AG10803 (cell line): ENCODE measurements at regions not wholly inside any gene's neighbourhood (a gene's known extent, or its start where the extent isn't known, plus 50 kb on each side); places are given as distances from the start of the nearest gene placed in this dataset.

Experiments
- DNase-seq: peaks from one replicate; pipeline ENCODE4 v3.0.0; 2010; ENCODE audit warnings: low read depth
- H3K4me3 ChIP-seq: 2 replicates; pipeline ENCODE4 v1.5.1; 2011; ENCODE audit warnings: mild to moderate bottlenecking, low read length, control low read depth
- TF ChIP-seq, protein P1 (sequence below): conservative IDR thresholded peaks from 2 replicates; pipeline ENCODE4 v1.5.1; 2011; ENCODE audit warnings: mild to moderate bottlenecking, low read length, control low read depth, inconsistent platforms

GRCh38 chr16:72295914-72296313, 124.0 kb upstream of the PMFBP1 start:
- no peak for DNase-seq
- H3K4me3 ChIP-seq = no peak overlapping the region
- TF ChIP-seq, protein P1, sequence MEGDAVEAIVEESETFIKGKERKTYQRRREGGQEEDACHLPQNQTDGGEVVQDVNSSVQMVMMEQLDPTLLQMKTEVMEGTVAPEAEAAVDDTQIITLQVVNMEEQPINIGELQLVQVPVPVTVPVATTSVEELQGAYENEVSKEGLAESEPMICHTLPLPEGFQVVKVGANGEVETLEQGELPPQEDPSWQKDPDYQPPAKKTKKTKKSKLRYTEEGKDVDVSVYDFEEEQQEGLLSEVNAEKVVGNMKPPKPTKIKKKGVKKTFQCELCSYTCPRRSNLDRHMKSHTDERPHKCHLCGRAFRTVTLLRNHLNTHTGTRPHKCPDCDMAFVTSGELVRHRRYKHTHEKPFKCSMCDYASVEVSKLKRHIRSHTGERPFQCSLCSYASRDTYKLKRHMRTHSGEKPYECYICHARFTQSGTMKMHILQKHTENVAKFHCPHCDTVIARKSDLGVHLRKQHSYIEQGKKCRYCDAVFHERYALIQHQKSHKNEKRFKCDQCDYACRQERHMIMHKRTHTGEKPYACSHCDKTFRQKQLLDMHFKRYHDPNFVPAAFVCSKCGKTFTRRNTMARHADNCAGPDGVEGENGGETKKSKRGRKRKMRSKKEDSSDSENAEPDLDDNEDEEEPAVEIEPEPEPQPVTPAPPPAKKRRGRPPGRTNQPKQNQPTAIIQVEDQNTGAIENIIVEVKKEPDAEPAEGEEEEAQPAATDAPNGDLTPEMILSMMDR = no peak

GRCh38 chr16:72291531-72291981, 119.6 kb upstream of the PMFBP1 start:
- TF ChIP-seq, protein P1 = no peak
- DNase-seq = peak; percentile 96
- peak overlapping the region; percentile 18; the same call in 1 of the 2 replicates for H3K4me3 ChIP-seq

DNA sequence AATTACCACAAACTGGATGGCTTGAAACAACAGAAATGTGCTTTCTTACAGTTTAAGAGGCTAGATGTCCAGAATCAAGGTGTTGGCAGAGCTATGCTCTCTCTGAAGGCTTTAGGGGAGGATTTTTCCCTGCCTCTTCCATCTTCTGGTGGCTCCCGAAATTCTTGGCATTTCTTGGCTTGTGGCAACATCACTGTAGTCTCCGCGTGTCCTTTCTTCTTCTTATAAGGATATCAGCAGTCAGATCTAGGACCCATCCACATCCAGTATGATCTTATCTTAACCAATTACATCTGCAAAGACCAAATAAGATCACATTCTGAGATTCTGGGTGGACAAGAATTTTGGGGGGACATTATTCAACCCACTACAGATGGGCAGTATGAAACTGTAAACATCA, 119.2 kb upstream of the PMFBP1 start:
- TF ChIP-seq, protein P1 = no peak
- peak overlapping the region; percentile 18 for H3K4me3 ChIP-seq
- peak; percentile 82 for DNase-seq

- no peak for DNase-seq
- TF ChIP-seq, protein P1 = no peak
- H3K4me3 ChIP-seq = no peak overlapping the region
These were observed 115.7 kb upstream of the PMFBP1 start for GRCh38 chr16:72287649-72288048.

DNA sequence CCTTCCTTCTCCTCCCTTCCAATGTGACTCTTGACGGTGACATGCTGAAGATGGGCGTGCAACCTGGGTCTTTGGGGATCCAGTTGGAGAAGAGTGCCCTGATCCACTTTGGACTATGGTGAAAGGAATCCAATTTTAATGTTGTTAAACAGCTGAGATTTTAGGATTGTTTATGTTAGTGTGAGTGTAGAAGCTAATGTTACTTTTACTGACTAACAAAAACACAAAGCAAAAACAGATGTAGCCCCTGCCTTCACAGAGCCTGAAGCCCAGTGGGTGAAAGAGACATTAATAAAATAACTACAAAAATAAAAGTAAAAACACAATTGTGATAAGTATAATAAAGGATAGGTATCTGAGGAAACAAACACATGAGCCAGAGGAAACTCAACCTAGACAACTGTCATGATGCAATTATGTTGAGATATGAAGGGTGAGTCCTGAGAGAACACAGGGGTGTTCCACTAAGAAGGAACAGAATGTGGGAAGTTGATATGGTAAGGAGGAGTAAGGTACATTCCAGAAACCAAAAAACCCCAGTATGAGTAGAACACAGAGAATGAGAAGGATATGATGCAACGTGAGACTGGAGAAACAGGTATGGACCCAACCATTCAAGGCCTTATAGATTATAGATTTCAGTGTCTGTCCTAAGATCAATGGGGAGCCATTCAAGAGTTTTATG, 115.1 kb upstream of the PMFBP1 start:
- no peak overlapping the region for H3K4me3 ChIP-seq
- TF ChIP-seq, protein P1 = no peak
- no peak for DNase-seq

DNA sequence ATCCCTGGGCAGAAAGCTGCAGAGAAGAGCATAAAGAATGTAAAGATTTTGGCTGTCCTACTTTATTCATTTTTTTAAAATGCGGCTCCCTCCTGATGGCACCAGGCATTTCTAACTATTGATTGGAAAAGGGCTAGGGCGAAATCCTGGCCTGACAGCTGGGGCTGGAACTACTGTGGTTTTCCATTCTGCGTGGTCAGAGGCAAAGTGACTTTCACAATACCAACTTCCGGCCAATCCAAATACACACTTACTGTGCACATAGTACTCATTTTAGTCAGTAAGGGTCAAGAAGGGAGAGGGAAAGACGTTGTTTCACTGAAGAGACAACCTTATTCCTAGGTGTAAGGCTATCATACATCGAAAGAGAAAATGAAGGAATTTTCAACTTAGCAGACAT, 113.8 kb upstream of the PMFBP1 start:
- no peak for DNase-seq
- no peak overlapping the region for H3K4me3 ChIP-seq
- TF ChIP-seq, protein P1 = no peak

DNA sequence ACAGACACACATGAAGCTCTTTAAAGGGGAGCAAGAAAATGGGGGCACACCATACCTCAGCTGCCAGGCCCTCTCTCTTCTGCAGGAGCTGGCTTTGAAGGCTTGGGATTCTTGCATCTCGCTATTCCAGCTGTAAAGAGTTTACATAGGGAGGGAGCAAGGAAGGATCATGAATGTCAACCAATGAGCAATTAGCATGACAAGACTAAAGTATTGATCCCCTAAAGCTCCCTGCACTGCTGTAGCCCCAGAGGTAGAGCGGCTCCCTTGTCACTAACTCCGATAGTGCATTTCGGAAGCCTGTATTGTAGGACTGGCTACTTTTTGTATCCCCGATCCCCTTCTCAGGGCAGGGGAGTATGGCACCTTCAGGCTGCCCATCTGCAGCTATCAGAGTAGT, 113.4 kb upstream of the PMFBP1 start:
- no peak for DNase-seq
- no peak overlapping the region for H3K4me3 ChIP-seq
- TF ChIP-seq, protein P1 = no peak
